SU-DHL-6 (cell line): ENCODE measurements at regions not wholly inside any gene's neighbourhood (a gene's known extent, or its start where the extent isn't known, plus 50 kb on each side); places are given as distances from the start of the nearest gene placed in this dataset.

Source experiments
- CTCF ChIP-seq: fragments of 200-600 bp; sonication (generic); IDR thresholded peaks from one replicate; pipeline ENCODE4 v1.5.1; 2017; ENCODE audit warnings: antibody characterized with exemption, mild to moderate bottlenecking, low read length, moderate library complexity; ENCODE audit not compliant: insufficient read depth, poor library complexity, severe bottlenecking
- EZH2phosphoT487 ChIP-seq: fragments of 200-600 bp; sonication (generic), shearing (Covaris generic); conservative IDR thresholded peaks from 2 replicates; pipeline ENCODE4 v1.6.1; 2018; ENCODE audit warnings: mild to moderate bottlenecking, antibody characterized with exemption, low read length, moderate library complexity, mixed read lengths

GRCh38 chr21:35699361-35699760 lies 361.0 kb downstream of the SETD4 start:
- no peak for TF ChIP-seq CTCF
- no peak for TF ChIP-seq EZH2phosphoT487
